ENCODE measurements at regions not wholly inside any gene's neighbourhood (a gene's known extent, or its start where the extent isn't known, plus 50 kb on each side); places are given as distances from the start of the nearest gene placed in this dataset.
"Not testable (repeated sequence)": the region's sequence is repeated elsewhere in the genome, so short reads cannot be mapped to it uniquely, and the experiment has no call there.

- H3K27me3 ChIP-seq, result no peaks in the 10 kb centered on the region
Observed at GRCh38 chr5:51156222-51156621, 227.0 kb upstream of the ISL1 start.

GRCh38 chr5:51156838-51157237 lies 226.4 kb upstream of the ISL1 start:
- intact Hi-C loops (cut with DNase I), result no loop called here
- H3K27ac ChIP-seq, result no peak overlapping the region
- H3K4me3 ChIP-seq, result no peak overlapping the region
- TF ChIP-seq CTCF (IDR thresholded peaks at IDR 0.05), result no peak
- no peaks in the 10 kb centered on the region for H3K36me3 ChIP-seq
- H3K27me3 ChIP-seq, result no peaks in the 10 kb centered on the region
- H3K9me3 ChIP-seq, result peaks cover 0 to 25% (median 4%) of the 10 kb centered on the region in 11 donors
- ATAC-seq (no peak), DNase-seq (no peak)
- no peaks in the 10 kb centered on the region for H3K4me1 ChIP-seq
- 42 to 47% methylated on average over 8 of the region's 8 CpGs for WGBS, 2 donors

More at GRCh38 chr5:51156222-51156621, 227.0 kb upstream of the ISL1 start:
- no peaks in the 10 kb centered on the region for H3K4me1 ChIP-seq
- intact Hi-C loops (cut with DNase I), result no loop called here
- H3K36me3 ChIP-seq, result no peaks in the 10 kb centered on the region
- ATAC-seq (no peak), DNase-seq (no peak)
- no peak for TF ChIP-seq CTCF (IDR thresholded peaks at IDR 0.05)
- no peak overlapping the region for H3K27ac ChIP-seq
- no peak overlapping the region for H3K4me3 ChIP-seq
- H3K9me3 ChIP-seq, result peaks cover 0 to 18% (median 0%) of the 10 kb centered on the region in 11 donors

- Histone ChIP-seq H3K4me3 (no peak overlapping the region), H3K9me3 (peaks cover 0 to 48% (median 15%) of the 10 kb centered on the region in 11 donors), H3K27me3 (no peaks in the 10 kb centered on the region), H3K36me3 (no peaks in the 10 kb centered on the region), H3K27ac (no peak overlapping the region), H3K4me1 (no peaks in the 10 kb centered on the region)
- DNase-seq, result no peak
- intact Hi-C loops (cut with DNase I), result no loop called here
- ATAC-seq, result no peak
- no peak for TF ChIP-seq CTCF (IDR thresholded peaks at IDR 0.05)
- WGBS, 2 donors, result 79 to 83% methylated on average over 5 of the region's 5 CpGs
Observed at GRCh38 chr5:51159164-51159563, 224.1 kb upstream of the ISL1 start.

- no peak overlapping the region for H3K4me3 ChIP-seq
- 50 to 66% methylated on average over 2 of the region's 2 CpGs for WGBS, 2 donors
- no peak for TF ChIP-seq CTCF (IDR thresholded peaks at IDR 0.05)
- H3K36me3 ChIP-seq, result no peaks in the 10 kb centered on the region
- H3K27ac ChIP-seq, result no peak overlapping the region
- intact Hi-C loops (cut with DNase I), result no loop called here
- no peaks in the 10 kb centered on the region for H3K27me3 ChIP-seq
- peaks cover 0 to 48% (median 15%) of the 10 kb centered on the region in 11 donors for H3K9me3 ChIP-seq
- no peak for DNase-seq
- H3K4me1 ChIP-seq, result no peaks in the 10 kb centered on the region
- ATAC-seq, result no peak
Observed at GRCh38 chr5:51159606-51160005, 223.6 kb upstream of the ISL1 start.

- Histone ChIP-seq H3K36me3 (no peaks in the 10 kb centered on the region), H3K4me3 (no peak overlapping the region), H3K9me3 (peaks cover 0 to 56% (median 15%) of the 10 kb centered on the region in 11 donors), H3K27ac (no peak overlapping the region), H3K27me3 (no peaks in the 10 kb centered on the region), H3K4me1 (no peaks in the 10 kb centered on the region)
- TF ChIP-seq CTCF (IDR thresholded peaks at IDR 0.05), result no peak
- intact Hi-C loops (cut with DNase I), result no loop called here
- no peak for ATAC-seq
- DNase-seq, result no peak
Observed at GRCh38 chr5:51162245-51162644, 221.0 kb upstream of the ISL1 start.

- ATAC-seq, H3K27me3 ChIP-seq: not testable (repeated sequence)
- 91% methylated on average over 12 of the region's 12 CpGs for WGBS, 2 donors
Observed at GRCh38 chr5:51165621-51166020, 217.6 kb upstream of the ISL1 start.

More at GRCh38 chr5:51165621-51166020, 217.6 kb upstream of the ISL1 start:
- intact Hi-C loops (cut with DNase I); H3K36me3 ChIP-seq; H3K4me1 ChIP-seq; H3K4me3 ChIP-seq; DNase-seq; H3K27ac ChIP-seq: not testable (repeated sequence)
- peaks cover 0 to 46% (median 15%) of the 10 kb centered on the region in 11 donors for H3K9me3 ChIP-seq
